AG09309 (cell line): ENCODE measurements at regions not wholly inside any gene's neighbourhood (a gene's known extent, or its start where the extent isn't known, plus 50 kb on each side); places are given as distances from the start of the nearest gene placed in this dataset.
"Not testable (repeated sequence)": the region's sequence is repeated elsewhere in the genome, so short reads cannot be mapped to it uniquely, and the experiment has no call there.

Experiments
- DNase-seq: peaks from one replicate; pipeline ENCODE4 v3.0.0-alpha.2; 2010; ENCODE audit warnings: low read depth
- H3K4me3 ChIP-seq: 2 replicates; pipeline ENCODE4 v1.5.1; 2011; ENCODE audit warnings: mild to moderate bottlenecking, low read depth, low read length, moderate library complexity; ENCODE audit not compliant: control insufficient read depth
- TF ChIP-seq, protein P1 (sequence below): IDR thresholded peaks from 2 replicates; pipeline ENCODE4 v1.5.1; 2011; ENCODE audit warnings: mild to moderate bottlenecking, low read depth, low read length, inconsistent platforms; ENCODE audit not compliant: insufficient read depth, control insufficient read depth; ENCODE audit errors: missing control alignments

DNA sequence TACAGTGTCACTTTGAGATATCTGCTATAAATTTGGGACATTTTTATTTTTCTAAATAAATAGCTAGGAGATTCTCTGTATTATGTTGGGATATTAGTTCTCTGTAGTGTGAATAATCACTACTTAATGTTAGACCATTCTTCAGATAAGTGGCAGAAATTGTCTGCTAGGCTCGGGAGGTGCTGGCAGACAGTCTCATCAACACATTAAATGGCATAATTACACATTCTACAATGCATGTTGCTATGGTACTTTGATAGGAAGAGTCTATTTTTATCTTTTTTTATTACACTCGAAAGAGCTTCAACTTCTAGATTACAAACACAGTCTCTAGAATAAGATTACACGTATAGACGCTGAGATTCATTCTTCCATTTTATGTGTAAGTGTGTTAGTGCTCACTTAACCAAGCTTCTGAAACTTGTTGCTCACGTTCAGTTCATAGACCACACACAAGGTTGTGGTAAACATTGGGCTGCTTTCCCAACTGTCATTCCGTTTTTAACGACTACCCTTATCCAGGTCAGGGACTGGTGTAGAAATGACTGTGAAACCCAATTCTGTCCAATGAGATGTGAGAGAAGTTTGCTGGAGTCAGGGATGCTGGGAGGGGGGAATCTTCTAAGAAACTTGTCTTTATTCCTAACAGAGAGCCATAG is 78.6 kb downstream of the TPBG start:
- DNase-seq, result no peak
- TF ChIP-seq, protein P1, sequence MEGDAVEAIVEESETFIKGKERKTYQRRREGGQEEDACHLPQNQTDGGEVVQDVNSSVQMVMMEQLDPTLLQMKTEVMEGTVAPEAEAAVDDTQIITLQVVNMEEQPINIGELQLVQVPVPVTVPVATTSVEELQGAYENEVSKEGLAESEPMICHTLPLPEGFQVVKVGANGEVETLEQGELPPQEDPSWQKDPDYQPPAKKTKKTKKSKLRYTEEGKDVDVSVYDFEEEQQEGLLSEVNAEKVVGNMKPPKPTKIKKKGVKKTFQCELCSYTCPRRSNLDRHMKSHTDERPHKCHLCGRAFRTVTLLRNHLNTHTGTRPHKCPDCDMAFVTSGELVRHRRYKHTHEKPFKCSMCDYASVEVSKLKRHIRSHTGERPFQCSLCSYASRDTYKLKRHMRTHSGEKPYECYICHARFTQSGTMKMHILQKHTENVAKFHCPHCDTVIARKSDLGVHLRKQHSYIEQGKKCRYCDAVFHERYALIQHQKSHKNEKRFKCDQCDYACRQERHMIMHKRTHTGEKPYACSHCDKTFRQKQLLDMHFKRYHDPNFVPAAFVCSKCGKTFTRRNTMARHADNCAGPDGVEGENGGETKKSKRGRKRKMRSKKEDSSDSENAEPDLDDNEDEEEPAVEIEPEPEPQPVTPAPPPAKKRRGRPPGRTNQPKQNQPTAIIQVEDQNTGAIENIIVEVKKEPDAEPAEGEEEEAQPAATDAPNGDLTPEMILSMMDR, result no peak
- no peak overlapping the region for H3K4me3 ChIP-seq

DNA sequence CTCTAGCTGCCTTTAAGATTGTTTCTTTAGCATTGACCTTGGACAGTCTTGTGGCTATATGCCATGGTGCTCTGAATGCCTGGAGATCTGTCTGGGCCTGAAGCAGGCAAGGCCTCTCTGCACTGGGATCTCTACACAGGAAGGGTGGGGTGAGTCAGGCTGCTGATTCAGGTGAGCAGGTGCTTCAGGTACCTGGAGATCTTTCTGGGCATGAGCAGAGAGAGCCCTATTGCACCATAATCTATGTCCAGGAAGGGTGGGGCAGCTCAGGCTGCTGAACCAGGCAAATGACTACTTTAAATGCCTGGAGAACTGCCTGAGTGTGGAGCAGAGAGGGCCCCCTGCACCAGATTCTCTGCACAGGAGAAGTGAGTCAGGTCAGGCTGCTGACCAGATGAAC is 94.5 kb downstream of the TPBG start:
- TF ChIP-seq, protein P1, result no peak
- H3K4me3 ChIP-seq, result no peak overlapping the region
- no peak for DNase-seq

DNA sequence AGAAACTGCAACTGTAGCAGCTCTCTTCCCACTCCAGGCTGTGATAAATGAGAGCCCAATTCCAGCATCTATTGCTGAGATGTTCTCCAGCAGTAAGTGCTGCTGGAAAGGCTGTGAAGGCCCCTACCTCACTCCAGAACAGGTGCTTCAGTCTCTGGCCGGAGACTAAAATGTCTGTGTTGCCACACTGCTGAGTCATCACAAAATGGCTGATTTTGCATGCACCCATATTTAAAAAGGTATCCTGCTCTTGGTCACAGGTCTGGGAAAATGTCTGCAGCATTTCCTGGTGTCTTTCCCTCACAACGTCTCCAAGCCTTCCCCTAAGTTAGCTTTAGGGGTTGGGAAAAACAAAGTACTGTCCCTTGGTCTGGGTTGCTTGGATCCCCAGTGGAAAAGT is 95.1 kb downstream of the TPBG start:
- TF ChIP-seq, protein P1, result no peak
- DNase-seq, result no peak
- H3K4me3 ChIP-seq, result no peak overlapping the region

DNA sequence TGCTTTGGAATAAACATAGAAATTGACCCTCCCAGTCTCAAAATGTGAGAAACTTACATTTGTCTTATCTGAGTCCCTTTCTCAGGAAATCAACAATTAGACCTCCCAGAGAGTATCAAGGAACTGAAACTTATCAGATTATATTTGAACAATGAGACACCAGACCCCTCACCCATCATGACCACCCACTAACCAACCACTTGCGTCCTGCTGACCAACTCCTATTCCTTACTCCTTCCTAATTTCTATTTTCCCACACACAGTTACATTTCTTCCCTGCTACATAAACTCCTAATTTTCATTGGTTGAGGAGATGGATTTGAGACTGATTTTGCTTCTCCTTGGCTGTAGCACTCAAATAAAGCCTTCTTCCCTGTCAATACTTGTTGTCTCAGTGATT is 97.9 kb downstream of the TPBG start:
- TF ChIP-seq, protein P1, result no peak
- no peak overlapping the region for H3K4me3 ChIP-seq
- DNase-seq, result no peak

DNA sequence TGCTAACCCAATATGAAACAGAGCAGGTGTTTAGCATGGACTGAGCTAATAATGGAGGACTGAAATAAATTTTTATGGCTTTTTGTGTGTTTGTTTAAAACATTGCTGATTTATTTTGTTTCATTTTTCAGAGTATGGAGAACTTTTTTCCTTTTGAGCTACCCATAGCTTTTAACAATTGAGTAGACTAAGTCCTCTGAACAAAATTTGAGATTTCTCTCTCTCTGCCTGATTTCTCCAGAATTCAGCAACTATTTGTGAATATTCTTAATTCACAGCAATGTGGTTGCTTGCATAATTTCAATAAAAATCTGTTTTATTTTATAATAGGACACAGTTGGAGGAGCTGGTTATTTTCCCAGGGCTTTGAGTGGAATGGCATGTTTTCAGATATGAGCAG is 103.7 kb downstream of the TPBG start:
- no peak for DNase-seq
- TF ChIP-seq, protein P1, result no peak

DNA sequence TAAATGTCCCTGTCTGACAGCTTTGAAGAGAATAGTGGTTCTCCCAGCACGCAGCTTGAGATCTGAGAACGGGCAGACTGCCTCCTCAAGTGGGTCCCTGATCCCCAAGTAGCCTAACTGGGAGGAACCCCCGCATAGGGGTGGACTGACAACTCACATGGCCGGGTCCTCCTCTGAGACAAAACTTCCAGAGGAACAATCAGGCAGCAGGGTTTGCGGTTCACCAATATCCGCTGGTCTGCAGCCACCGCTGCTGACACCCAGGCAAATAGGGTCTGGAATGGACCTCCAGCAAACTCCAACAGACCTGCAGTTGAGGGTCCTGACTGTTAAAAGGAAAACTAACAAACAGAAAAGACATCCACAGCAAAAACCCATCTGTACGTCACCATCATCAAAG is 106.5 kb downstream of the TPBG start:
- DNase-seq, H3K4me3 ChIP-seq: not testable (repeated sequence)

More for the DNA sequence above, 103.7 kb downstream of the TPBG start:
- no peak overlapping the region for H3K4me3 ChIP-seq

DNA sequence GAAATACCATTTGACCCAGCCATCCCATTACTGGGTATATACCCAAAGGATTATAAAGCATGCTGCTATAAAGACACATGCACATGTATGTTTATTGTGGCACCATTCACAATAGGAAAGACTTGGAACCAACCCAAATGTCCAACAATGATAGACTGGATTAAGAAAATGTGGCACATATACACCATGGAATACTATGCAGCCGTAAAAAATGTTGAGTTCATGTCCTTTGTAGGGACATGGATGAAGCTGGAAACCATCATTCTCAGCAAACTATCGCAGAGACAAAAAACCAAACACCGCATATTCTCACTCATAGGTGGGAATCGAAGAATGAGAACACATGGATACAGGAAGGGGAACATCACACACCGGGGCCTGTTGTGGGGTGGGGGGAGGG is 111.5 kb downstream of the TPBG start:
- not testable (repeated sequence) for DNase-seq, H3K4me3 ChIP-seq

DNA sequence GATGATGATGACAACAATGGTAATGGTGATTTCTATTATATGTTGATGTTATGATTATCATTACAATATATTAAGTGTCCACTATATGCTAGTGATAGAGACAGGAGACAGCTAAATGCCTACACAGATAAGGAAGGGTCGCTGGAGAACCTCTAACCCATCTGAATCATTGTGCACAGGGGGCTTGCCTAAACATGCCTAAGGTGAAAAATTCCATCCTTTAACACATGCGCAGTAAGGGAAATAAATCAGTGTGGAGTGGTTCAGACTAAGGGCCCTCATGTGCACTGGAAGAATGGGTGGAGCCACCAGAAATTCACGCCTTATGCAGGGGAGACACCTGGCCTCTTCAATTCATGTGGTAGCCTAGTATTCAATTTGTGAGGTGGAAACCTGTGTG is 120.4 kb downstream of the TPBG start:
- DNase-seq, result no peak
- TF ChIP-seq, protein P1, result no peak
- no peak overlapping the region for H3K4me3 ChIP-seq
